Bronchial epithelial cell (primary cell): ENCODE measurements at regions not wholly inside any gene's neighbourhood (a gene's known extent, or its start where the extent isn't known, plus 50 kb on each side); places are given as distances from the start of the nearest gene placed in this dataset.

Experiments
- DNase-seq: peaks from one replicate; pipeline ENCODE4 v3.0.0-alpha.2; 2010; ENCODE audit warnings: low read depth
- FAIRE-seq: peaks from 2 replicates; lab custom pipeline; 2011; peaks lifted over from hg19 to GRCh38; lab: Jason Lieb, UNC
- H3K27me3 ChIP-seq: 2 replicates; pipeline ENCODE4 v1.5.1; 2011; ENCODE audit warnings: low read length; ENCODE audit not compliant: control insufficient read depth, insufficient read depth
- H3K36me3 ChIP-seq: 2 replicates; pipeline ENCODE4 v1.5.1; 2011; ENCODE audit warnings: low read length; ENCODE audit not compliant: control insufficient read depth, insufficient read depth
- H3K4me3 ChIP-seq: 2 replicates; pipeline ENCODE4 v1.5.1; 2011; ENCODE audit warnings: mild to moderate bottlenecking, low read depth, low read length, control low read depth
- TF ChIP-seq, protein P1 (sequence below): IDR thresholded peaks from 2 replicates; pipeline ENCODE4 v1.5.1; 2011; ENCODE audit warnings: mild to moderate bottlenecking, moderate library complexity, low read length, control low read depth, inconsistent platforms; ENCODE audit not compliant: insufficient read depth, severe bottlenecking

DNA sequence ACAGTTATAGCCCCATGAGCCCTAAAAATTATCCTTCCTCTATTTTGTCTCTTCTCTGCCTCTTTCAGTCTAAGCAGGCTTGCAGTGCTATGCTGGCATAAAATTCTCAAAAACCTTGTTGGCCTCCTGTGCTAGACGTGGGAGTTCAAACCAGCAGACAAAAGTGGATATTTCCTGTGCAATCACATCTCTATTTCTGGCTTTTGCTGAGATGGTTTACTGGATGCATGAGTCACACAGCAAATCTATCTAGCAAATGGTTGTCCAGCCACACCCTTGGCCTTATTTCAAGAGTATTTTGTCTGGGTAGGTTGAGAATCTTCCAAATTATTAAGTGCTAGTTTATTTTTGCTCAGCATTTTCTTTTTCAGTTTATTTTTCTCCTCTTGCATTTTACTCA lies 370.8 kb downstream of the CDC14C start:
- Histone ChIP-seq H3K27me3 (no peaks in the 10 kb centered on the region), H3K36me3 (no peaks in the 10 kb centered on the region), H3K4me3 (no peak overlapping the region)
- TF ChIP-seq, protein P1, sequence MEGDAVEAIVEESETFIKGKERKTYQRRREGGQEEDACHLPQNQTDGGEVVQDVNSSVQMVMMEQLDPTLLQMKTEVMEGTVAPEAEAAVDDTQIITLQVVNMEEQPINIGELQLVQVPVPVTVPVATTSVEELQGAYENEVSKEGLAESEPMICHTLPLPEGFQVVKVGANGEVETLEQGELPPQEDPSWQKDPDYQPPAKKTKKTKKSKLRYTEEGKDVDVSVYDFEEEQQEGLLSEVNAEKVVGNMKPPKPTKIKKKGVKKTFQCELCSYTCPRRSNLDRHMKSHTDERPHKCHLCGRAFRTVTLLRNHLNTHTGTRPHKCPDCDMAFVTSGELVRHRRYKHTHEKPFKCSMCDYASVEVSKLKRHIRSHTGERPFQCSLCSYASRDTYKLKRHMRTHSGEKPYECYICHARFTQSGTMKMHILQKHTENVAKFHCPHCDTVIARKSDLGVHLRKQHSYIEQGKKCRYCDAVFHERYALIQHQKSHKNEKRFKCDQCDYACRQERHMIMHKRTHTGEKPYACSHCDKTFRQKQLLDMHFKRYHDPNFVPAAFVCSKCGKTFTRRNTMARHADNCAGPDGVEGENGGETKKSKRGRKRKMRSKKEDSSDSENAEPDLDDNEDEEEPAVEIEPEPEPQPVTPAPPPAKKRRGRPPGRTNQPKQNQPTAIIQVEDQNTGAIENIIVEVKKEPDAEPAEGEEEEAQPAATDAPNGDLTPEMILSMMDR: no peak
- peak; percentile 73 for DNase-seq
- peak; percentile 81 for FAIRE-seq

DNA sequence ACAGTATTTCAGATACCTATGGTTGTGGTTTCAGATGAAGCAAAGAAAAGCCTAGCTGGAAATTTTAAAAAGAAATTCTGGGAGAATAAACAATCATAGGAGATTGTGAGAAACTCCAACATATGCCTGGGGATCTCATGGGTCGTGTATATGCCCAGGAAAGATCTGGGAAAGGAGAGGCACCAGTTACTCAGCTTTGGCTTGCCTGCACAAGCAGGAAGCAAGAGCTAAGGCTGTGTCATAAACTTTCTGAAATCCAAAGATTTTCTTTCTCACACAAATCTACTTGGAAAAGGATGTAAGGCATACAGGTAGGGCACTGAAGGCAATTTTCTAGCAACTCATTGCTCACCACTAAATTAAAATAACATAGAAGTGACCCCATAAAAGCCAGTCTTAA lies 373.6 kb downstream of the CDC14C start:
- FAIRE-seq (no peak), DNase-seq (peak; percentile 44)
- no peaks in the 10 kb centered on the region for H3K36me3 ChIP-seq
- TF ChIP-seq, protein P1: no peak
- no peaks in the 10 kb centered on the region for H3K27me3 ChIP-seq
- no peak overlapping the region for H3K4me3 ChIP-seq

DNA sequence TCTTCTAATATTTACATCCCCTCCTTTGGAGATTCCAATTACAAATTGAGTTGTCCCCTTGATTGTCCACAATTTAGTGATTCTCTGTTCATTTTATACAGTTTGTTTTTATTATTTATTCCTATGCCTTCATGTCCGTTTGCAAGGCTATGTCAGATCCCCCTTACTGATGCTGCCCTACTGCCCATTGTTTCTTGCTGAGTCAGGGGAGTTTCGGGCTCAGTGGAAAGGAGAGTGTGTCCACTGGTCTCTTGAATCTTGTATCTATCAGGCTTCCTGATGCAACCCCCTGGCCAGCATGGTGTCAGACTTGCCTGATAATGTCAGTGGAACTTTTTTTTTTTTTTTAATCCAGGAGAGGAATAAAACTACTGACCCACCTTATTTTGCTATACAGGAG lies 384.4 kb downstream of the CDC14C start:
- DNase-seq (no peak), FAIRE-seq (no peak)
- no peaks in the 10 kb centered on the region for H3K27me3 ChIP-seq
- TF ChIP-seq, protein P1: no peak
- no peak overlapping the region for H3K4me3 ChIP-seq
- H3K36me3 ChIP-seq: no peaks in the 10 kb centered on the region

DNA sequence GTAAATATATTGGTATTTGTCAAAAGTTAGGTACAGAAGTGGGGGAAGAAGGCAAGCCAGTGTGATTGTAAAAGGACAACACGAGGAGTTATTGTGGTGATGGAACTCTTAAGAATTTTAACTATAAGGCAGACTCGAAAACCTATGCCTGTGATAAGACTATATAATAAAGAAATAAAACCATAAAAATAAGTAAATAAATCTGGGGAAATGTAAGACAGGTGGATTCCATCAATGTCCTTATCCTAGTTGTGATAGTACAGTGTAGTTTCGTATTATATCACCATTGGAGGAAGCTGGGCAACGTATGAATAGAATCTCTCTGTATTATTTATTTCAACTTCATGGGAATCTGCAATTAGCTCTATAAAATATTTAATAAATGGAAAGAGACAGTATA lies 395.7 kb downstream of the CDC14C start:
- H3K27me3 ChIP-seq: no peaks in the 10 kb centered on the region
- no peak for DNase-seq
- H3K36me3 ChIP-seq: no peaks in the 10 kb centered on the region
- no peak for FAIRE-seq
- no peak overlapping the region for H3K4me3 ChIP-seq
- TF ChIP-seq, protein P1: no peak

DNA sequence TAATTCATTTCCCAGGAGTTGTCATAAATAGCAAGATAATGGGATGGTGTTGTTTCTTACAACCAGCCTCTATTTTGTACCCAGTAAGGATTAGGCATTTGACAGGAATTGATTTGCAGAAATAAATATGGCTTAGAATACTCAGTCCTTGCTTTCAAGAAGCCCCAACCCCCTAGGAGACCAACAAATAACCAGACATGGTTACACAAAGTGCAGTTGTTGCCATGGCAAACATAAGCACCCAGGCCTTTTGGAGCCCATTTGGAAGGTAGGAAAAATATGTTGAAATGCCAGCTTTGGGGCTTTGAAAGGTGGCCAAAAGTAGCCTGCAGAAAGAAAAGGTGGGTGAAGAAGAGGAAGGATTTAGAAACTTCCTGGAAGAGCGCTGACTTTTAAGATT lies 397.5 kb downstream of the CDC14C start:
- FAIRE-seq (no peak), DNase-seq (no peak)
- Histone ChIP-seq H3K4me3 (no peak overlapping the region), H3K27me3 (no peaks in the 10 kb centered on the region), H3K36me3 (no peaks in the 10 kb centered on the region)
- TF ChIP-seq, protein P1: no peak

DNA sequence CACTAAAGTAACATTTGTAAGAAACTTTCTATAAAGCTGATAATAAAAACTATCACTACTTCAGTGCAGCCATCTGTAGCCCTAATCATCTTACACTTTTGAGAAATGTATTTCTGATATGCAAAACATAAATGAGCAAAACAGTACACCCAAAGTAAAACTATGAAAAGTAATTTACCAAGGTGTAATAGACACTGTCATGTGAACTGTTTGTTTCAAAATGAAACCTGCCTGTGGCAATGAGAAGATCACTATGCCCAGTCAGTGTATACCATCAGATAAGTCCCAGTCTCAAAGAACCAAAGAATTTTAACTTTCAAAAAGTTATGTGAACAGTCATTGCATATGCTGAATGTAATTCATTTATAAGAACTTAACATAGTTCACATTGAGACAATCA lies 398.1 kb downstream of the CDC14C start:
- FAIRE-seq (no peak), DNase-seq (no peak)
- H3K4me3 ChIP-seq: no peak overlapping the region
- H3K36me3 ChIP-seq: no peaks in the 10 kb centered on the region
- TF ChIP-seq, protein P1: no peak
- no peaks in the 10 kb centered on the region for H3K27me3 ChIP-seq
